GM18870 (cell line): ENCODE measurements at regions not wholly inside any gene's neighbourhood (a gene's known extent, or its start where the extent isn't known, plus 50 kb on each side); places are given as distances from the start of the nearest gene placed in this dataset.
"Not testable (repeated sequence)": the region's sequence is repeated elsewhere in the genome, so short reads cannot be mapped to it uniquely, and the experiment has no call there.

Source experiments
- ATAC-seq: cut with Tn5 transposase; IDR thresholded peaks from one replicate; pipeline ENCODE4 v1.9.1; 2021; ENCODE audit warnings: moderate library complexity; ENCODE audit not compliant: unreplicated experiment

DNA sequence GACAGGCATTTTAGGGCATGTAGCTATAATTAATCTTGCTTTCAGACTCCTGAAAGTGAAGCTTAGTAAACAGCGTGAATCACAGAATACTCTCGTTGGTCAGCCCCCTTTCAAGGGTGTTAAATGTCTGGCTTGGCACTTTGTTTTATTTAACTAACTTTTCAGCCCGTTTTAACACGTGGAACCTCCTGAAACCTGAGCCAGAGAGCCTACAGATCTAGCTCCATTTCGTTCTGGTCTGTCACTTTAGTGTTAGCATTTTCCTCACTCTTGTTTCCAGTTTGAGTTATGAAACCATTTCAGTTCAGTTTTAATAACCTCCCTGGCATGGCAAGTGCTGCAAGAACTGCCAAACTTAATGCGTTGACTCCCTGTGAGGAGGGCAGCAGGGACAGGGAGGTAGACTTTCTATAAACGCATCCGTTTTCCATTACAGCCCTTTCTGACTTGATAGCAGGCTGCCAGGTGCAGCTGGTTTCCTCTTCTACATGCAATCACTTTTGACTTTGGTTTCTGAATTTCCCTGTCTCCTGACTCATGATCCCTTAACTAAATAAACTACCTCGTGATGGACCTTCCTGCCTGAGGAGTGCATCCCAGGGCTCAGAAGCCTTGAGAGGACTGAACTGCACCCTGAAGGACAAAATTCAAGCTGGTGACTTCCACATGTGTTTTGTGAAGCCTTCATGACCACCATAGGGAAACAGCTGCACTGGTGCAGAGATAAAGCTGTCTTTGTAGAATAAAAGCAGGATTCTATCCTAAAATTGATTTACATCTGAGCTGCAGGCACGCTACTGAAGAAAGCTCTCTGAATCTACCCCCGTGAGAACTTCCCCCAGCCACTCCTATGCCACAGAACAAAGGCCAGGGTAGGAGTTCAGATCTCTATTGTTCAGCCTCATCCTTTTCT, 192.6 kb downstream of the DLEU7 start:
- no peak for ATAC-seq

DNA sequence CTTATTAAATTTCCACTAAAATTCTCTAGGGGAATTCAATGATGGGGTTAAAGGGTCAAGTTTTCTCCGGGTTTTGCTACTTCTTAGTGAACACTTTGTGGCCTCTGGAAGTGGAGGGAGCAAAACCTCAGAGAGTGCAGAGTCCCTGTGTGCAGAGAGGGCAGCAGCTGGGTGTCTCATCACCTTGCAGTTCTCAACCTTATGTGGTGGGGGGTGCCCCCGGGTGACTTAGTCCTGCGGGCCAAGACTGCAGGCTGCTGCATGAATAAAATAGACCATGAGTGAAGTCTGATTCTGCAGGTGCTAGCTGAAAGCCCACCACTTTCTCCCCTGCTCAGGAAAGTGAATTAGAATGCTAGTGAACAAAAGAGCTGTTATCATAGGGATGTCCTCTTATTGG, 191.6 kb downstream of the DLEU7 start:
- ATAC-seq = no peak

DNA sequence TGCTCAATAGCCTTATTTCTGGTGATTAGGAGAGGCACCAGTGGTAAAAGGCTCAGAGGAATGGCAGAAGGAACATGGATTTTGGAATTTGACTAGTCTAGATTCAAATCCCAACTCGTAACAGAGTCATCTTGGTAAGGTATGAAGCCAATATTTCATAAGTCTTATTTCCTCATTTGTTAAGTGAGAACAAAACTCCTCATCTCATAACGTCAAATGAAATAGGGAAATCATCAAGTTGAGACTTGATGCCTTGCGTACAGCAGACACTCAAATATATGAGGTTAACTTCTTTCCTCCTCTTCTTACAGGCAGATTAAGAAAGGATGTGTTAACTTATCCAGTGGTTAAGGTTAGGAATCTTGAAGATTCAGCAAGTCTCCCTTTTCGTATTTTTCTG, 189.2 kb downstream of the DLEU7 start:
- ATAC-seq = no peak

DNA sequence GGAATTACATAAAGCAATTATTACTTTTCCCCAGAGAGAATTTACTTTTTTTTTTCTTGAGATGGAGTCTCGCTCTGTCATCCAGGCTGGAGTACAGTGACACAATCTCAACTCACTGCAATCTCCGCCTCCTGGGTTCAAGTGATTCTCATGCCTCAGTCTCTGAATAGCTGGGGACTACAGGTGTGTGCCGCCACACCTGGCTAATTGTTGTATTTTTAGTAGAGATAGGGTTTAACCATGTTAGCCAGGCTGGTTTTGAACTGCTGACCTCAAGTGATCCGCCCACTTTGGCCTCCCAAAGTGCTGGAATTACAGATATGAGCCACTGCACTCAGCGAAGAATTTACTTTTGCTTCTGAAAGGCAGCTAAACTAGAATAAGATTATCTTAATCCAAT, 181.6 kb downstream of the DLEU7 start:
- ATAC-seq = not testable (repeated sequence)

DNA sequence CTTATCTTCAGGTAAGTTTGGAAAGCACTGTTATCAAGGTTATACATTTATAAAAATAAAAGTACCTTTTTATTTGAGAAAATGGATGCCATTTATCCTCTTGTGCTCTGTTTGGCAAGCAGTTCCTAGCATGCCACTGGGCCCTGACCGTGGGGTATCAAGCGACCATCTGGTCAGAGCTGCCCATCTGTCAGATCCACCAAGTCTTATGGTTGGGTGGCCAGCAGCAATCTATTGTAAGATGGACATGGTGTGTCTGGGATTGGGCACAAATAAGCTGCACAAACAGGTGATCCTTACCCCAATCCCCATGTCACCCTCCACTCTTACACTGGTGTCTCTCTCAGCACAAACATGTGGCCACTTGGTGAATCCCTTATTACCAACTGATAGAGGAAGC, 178.5 kb downstream of the DLEU7 start:
- ATAC-seq = no peak

DNA sequence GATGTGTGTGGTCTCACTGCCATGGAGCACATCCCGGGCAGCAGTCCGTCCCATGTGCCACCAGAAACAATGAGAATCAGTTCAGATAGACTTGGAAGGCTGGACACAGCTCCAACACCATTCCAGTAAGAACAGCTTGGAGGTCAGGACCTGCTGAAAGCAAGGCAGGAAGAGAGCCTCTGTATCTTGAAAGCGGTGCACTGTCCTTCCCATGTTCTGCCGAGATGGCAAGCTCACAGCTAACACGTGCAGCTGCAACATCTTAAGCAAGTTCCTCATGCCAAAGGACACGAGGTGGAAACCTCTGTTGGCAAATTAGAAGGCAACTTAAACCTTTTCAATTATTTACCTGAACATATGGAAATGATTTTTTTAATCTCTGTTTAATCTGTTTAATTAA, 175.4 kb downstream of the DLEU7 start:
- no peak for ATAC-seq

DNA sequence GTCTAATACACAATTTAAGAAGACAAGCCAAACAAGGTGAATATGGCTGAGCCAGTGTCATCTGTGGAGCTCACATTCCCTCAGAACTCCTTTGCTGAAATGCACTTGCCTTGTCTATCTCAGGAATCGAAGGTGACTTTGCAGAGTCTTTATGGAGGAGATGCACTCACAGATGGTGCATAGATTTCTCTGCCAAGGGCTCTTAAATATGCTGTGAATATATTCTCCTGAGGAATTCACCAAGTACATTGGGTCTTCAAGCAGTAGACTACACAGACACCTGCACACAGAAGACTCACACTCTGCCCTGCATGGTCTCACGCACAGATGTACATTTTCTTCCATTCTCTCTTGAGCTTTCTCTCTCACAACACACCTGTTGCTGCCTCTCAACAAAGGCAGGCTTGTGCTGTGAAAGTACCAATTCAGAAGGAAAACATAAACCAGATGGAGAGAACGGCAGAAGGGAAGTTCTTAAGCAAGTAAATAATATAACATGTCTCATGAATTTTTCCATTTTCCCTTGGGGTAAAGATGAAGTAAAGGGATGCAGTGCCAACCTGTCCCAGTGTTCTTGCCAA, 174.7 kb downstream of the DLEU7 start:
- no peak for ATAC-seq

DNA sequence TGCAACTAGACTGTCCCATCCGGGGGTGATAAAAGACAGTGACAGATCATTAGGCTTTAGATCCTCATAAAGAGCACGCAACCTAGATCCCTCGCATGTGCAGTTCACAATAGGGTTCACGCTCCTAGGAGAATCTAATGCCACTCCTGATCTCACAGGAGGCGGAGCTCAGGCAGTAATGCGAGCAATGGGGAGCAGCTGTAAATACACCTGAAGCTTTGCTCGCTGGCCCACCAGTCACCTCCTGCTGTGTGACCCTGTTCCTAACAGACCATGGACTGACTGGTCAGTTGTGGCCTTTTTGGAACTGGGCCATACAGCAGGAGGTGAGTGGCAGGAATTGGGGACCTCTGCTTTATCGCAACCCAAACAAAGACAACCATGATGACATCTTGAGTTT, 173.2 kb downstream of the DLEU7 start:
- no peak for ATAC-seq

DNA sequence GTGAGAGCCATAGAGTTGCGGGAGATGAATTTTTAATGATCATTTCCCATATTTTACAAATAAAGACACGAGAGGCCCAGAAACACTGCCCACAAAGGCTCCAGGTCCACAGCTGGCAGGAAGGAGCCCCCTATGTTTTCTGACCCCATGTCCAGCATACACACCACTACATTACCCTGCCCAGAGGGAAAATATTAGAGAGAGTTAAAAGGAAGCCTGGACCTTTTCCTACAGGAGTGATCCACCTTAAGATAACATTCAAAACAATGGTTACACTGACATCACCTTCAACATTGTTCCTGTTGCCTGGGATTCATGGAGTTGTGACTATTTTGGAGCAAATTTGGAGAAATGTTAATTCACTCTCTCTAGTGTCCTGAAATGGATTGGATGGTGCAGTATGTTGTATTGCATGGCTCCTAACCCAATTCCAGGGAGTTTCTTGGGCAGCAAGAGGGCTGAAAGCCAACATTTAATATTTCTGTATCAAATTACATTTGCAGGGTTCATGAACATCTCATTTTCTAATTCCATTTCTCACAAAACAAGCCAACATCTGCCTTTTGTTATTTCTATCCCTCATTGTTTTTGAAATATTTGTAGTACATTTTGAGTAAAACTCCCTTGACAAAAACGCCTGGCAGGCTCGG, 172.5 kb downstream of the DLEU7 start:
- no peak for ATAC-seq

DNA sequence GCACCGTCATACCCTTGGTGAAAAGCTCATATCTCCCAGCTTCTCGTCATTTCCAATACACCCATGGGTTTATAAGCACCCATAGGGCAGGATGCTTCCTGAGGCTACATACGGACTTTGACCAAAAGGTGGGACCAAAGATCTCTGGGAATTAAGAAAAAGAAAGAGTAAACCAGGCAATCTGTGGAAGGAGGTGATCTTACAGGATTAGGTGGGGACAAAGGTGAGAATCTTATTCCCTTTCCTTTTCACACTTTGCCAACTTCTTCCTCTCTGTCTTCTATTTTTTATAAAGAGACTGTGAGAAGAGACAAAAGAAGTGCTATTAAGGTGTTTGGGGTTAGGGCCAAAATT, 172.0 kb downstream of the DLEU7 start:
- ATAC-seq = no peak

DNA sequence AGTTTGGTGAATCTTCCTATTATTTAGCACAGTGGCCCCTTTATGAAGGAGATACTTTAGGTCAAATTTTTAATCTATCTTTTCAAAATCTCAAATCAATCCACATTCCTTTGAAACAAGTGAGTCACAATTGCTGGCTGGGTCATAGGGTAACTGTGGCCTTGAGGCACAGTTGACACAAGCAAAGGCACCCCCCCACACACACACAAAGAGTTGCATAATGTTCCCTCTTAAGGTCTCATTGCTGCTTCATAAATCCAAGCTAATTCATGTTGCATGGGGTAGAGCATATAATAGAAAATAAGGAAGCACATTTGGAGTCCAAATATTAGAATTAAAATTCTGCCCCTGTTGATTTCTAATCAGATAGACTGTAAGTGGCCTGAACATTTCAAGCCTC, 171.5 kb downstream of the DLEU7 start:
- no peak for ATAC-seq

DNA sequence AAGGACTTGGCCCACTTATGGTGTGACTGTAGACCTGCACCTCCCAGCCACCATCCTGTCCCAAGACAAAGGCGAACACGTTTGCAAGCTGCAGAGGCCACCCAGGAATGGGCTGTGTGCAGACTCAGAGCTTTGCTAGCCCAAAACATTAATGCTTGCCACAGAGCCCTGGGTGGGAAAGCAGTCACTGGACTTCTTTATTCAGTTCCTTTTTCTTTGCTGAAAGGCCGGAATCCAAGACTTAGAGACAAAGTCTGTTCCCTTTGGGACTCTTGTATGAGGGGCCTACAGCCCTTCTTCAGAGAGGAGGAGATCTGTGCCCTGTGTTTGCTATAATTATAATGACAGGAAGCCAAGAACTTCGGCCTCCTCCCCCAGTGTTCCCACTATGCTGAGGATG, 167.8 kb downstream of the DLEU7 start:
- ATAC-seq = no peak

DNA sequence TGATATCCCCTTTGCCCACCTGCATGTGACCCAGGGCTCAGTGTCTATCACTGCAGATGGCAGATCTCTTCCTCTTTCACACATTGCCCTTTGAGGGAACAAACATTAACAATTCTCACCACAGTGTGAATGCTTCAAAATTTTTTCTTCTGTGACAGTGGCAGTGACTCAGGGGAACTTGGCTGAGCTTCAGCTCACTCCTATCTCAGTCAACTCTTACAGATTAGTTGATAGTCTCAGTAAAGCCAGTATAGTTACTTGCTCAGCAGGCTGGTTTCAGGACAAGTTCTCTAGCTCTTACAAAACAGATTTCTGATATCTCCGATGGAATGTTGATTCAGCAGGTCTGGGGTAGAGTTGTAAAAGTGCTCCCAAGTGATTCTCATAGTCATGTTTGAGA, 166.9 kb downstream of the DLEU7 start:
- no peak for ATAC-seq

DNA sequence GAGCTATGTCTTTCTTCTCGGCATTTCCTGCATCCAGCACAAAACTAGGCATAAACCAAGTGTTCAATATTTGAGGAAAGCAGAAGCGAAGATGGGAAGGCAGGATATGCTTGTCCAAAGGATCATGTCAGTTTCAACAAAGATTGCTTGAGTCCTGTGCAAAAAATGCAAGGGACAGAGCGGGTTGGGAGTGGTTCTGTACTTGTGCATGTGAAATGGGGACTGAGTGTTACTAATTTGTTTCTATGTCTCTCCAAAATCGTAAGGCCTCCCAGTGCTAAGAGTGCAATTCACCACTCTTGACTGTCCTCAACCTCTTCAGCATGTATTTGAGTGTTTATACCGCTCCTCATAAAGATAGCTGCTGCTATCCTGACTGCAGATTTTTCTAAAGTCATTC, 166.2 kb downstream of the DLEU7 start:
- no peak for ATAC-seq

DNA sequence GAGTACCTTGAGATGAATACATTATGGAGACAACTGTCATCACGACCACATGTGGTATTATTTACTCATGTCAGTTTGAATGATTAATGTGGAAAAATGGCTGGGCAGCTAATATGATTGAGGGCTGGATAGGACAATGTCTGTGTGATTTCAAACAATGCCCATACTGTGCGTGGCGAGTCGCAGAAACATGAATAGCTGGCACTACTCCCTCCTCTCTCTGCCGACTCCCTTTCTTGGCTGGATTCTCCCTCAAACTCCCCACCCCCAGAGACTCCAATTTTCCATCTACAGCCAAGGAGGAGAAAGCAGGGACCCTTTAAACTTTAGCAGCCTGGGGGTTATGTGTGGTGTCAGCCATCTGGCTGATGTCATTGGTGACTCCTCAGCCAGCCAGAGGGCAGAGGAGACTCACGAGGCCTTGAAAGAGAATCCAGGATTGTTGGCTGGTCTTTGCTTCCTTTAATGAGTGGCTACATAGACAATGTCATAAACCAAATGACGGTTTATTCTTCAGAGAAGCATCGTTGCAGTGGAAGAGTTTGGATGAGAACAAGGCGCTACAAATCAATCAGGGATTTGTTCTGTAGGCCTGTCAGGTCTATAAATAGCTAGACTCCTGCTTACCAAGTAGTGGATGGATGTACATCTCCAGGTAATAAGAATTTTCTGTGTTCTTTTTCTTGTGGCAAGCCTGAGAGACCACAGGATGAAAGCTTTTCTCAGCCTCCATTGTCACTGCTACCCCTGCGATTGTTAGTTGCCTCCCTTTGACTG, 165.6 kb downstream of the DLEU7 start:
- no peak for ATAC-seq

DNA sequence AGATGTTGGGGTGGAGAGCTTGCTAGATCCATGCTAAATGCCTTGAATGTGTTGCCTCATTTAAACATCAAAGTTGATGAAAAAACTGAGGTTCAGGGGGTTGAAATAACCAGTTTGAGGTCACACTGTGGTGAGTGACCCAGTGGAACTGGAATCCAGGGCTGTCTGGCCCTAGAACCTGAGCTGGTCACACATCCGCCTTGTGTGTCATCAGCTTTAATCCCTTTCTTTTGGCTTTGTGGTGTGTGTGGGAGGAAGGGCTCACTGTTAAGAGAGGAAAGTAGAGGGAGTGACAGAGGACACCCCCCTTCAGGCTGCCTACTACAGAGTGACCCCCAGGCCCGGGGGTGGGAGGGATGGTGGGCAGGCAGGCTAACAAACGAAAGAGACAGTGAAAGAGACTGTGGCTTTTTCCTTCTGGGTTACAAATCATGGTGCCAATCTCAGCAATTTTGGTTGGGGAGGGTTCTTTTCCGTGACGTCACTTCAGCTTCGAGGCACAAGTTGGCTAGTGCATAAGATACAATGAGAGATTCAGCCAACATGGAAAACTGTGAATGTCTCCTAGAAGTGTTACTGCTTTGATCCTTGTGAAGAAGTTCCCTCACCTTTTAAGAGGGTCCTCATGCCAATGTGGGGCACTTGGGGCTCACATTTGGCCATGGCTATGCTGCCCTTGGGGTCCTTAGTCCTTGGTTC, 164.9 kb downstream of the DLEU7 start:
- ATAC-seq = no peak

DNA sequence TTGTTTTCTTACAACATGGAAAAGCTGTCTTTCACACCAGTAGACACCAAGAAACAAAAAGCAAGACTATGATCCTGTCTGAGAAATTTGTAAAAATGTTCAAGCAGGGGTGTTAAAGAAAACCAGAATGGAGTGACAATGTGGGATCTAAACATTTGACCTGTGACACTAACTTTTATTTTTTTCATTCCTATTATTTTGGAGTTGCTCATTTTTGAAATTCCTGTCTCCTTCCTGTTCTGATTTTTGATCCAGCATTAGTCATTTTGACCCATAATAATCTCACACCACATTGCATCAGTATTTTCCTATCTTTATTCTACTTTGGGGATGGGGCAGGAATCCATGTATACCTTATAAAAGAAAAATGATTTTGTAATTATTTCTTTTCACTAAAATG, 164.2 kb downstream of the DLEU7 start:
- no peak for ATAC-seq

DNA sequence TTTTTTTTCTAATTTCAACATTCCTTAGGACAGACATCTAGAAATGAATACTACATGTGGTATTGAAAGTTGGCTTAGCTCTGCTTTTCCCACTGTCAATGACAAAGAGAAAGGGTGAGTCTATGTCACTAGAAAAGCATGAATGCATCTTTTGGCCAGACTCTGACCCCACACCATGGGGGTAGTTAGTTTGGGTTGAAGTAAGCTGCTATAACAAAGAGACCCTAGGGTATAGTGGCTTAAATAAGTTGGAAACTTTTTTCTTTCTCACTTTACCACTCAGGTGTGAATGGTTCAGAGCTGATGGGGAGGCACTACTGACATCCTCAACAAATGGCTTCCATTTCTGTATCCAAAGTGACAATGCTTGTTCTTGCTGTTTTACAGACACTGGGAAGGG, 161.5 kb downstream of the DLEU7 start:
- no peak for ATAC-seq

DNA sequence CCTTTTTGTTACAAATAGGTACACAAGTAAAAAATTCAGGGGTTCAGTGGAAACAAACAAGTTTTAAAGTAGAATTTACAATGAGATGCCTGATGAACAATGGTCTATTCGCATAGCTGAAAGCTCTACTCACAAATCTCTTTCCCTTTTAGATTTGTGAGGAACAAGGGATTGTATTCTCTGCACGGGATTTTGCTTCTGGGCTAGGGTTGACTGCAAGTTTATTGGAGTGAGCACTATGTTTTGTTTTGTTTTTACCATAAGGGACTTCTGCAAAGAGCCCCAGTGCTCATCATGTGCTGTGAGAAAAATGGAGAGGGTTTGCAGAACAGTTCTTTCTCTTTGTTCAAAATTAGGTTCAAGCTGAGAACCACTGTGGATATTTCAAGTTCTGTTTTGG, 160.5 kb downstream of the DLEU7 start:
- no peak for ATAC-seq

DNA sequence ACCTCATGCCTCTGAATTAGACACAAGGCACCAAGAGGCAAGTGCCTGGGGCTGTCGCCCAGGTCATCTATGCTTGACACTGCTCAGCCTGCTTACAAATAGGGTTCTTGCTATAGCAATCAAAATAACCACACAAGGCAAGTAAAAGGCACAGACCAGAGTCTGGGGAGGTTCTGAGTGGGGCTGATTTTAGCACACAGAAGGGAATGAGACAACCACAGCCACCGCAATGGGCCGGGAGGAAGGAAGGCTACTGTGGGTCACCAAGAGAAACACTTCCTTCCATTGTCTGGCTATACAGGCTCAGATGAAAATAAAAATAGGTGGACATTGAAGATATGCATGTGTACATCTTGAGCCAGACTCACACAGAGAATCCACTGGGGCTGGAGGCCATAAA, 159.1 kb downstream of the DLEU7 start:
- no peak for ATAC-seq

DNA sequence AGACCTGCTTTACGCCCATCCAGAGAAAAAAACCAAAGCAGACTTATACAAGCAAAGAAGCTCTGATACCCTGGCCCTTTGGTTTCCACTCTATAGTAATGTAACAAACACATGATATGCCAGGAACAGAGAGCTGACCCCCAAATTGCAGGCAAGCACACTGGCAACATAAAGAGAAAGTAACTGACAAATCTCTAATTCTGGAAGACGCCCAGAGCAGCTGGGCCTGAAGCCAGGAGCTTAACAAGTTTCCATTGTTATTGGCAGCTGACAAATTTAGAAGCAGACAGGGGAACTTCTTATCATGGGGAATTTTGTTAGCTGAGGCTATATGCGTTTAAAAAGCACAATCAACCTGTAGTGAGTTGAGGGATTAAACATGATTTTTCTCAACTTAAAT, 158.0 kb downstream of the DLEU7 start:
- ATAC-seq = no peak
